Activated B cell treated with CpG ODN at 0.5 μM for 24 hours (primary cell): ENCODE measurements at regions not wholly inside any gene's neighbourhood (a gene's known extent, or its start where the extent isn't known, plus 50 kb on each side); places are given as distances from the start of the nearest gene placed in this dataset.

Experiments used
- ATAC-seq: fragments of 200-7000 bp; cut with Tn5 transposase; one replicate; pipeline ENCODE4 v1.10.0; 2021; ENCODE audit warnings: low read depth, mild to moderate bottlenecking, moderate library complexity
- CTCF ChIA-PET: fragments of 350-600 bp; sonication (Branson Sonifier 250); formaldehyde crosslinking; loops from one replicate; lab custom pipeline; 2021; ENCODE audit warnings: antibody characterized with exemption; lab: Charles Lee
- POLR2A ChIA-PET: fragments of 350-600 bp; sonication (Branson Sonifier 250); formaldehyde crosslinking; loops from one replicate; lab custom pipeline; 2021; ENCODE audit warnings: antibody characterized with exemption; lab: Charles Lee
- DNase-seq: peaks from one replicate; pipeline ENCODE4 v3.0.0; 2022
- H3K27ac Mint-ChIP-seq: one replicate; pipeline ENCODE4 v1.8.0; 2020; ENCODE audit warnings: mixed read lengths
- H3K27me3 Mint-ChIP-seq: one replicate; pipeline ENCODE4 v1.8.0; 2021; ENCODE audit warnings: mixed read lengths
- H3K36me3 Mint-ChIP-seq: one replicate; pipeline ENCODE4 v1.8.0; 2021; ENCODE audit warnings: low read depth, mixed read lengths
- H3K4me1 Mint-ChIP-seq: one replicate; pipeline ENCODE4 v1.8.0; 2021; ENCODE audit warnings: mixed read lengths
- H3K4me3 Mint-ChIP-seq: one replicate; pipeline ENCODE4 v1.8.0; 2020; ENCODE audit warnings: mild to moderate bottlenecking, mixed read lengths
- H3K9me3 Mint-ChIP-seq: one replicate; pipeline ENCODE4 v1.8.0; 2020; ENCODE audit warnings: mixed read lengths
- intact Hi-C: fragments of 100-400 bp; cut with micrococcal nuclease; formaldehyde crosslinking; loops from one replicate; pipeline ENCODE4 v1.15.1; 2024
- TF ChIP-seq, protein P1 (sequence below): fragments of 200-600 bp; IDR thresholded peaks from one replicate; pipeline ENCODE4 v1.8.0; 2022; ENCODE audit warnings: antibody characterized with exemption, mild to moderate bottlenecking

GRCh38 chrX:97995834-97996233 lies 1112.1 kb downstream of the RPA4 start:
- POLR2A ChIA-PET = no interaction called here

GRCh38 chrX:98028691-98029090 lies 1145.0 kb downstream of the RPA4 start:
- H3K4me1 Mint-ChIP-seq = no peaks in the 10 kb centered on the region
- TF ChIP-seq, protein P1, sequence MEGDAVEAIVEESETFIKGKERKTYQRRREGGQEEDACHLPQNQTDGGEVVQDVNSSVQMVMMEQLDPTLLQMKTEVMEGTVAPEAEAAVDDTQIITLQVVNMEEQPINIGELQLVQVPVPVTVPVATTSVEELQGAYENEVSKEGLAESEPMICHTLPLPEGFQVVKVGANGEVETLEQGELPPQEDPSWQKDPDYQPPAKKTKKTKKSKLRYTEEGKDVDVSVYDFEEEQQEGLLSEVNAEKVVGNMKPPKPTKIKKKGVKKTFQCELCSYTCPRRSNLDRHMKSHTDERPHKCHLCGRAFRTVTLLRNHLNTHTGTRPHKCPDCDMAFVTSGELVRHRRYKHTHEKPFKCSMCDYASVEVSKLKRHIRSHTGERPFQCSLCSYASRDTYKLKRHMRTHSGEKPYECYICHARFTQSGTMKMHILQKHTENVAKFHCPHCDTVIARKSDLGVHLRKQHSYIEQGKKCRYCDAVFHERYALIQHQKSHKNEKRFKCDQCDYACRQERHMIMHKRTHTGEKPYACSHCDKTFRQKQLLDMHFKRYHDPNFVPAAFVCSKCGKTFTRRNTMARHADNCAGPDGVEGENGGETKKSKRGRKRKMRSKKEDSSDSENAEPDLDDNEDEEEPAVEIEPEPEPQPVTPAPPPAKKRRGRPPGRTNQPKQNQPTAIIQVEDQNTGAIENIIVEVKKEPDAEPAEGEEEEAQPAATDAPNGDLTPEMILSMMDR = no peak
- DNase-seq (no peak), ATAC-seq (no peak)
- no peaks in the 10 kb centered on the region for H3K27me3 Mint-ChIP-seq
- H3K27ac Mint-ChIP-seq = no peak overlapping the region
- no peaks in the 10 kb centered on the region for H3K36me3 Mint-ChIP-seq
- ChIA-PET CTCF (no interaction called here), POLR2A (no interaction called here)
- H3K4me3 Mint-ChIP-seq = no peak overlapping the region
- peaks cover 2% of the 10 kb centered on the region for H3K9me3 Mint-ChIP-seq
- intact Hi-C loops = no loop called here

More at GRCh38 chrX:97995834-97996233, 1112.1 kb downstream of the RPA4 start:
- TF ChIP-seq, protein P1 = no peak
- H3K4me3 Mint-ChIP-seq = no peak overlapping the region
- no peak for ATAC-seq
- H3K9me3 Mint-ChIP-seq = no peaks in the 10 kb centered on the region
- CTCF ChIA-PET = no interaction called here
- H3K27ac Mint-ChIP-seq = no peak overlapping the region
- no peaks in the 10 kb centered on the region for H3K27me3 Mint-ChIP-seq
- intact Hi-C loops = no loop called here
- H3K36me3 Mint-ChIP-seq = no peaks in the 10 kb centered on the region
- no peak for DNase-seq
- no peaks in the 10 kb centered on the region for H3K4me1 Mint-ChIP-seq

DNA sequence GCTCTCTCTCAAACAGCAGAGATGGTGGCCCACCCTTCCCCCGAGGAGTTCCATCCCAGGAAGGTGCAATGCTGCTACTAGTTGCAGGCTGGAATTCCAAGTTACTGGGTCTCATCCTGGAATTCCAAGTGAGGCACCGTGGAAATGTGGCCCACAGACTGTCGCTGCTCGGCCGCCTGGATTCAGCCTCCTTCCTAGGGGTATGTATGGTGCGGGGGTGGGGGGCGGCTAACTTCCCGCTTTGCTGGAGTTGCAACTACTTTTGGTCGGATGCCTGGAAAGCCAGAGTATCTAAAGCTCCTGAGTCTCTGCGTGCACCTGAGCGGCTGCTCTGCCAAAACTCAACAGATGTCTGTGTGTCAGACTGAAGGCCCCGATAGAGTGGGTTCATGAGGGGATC lies 1146.2 kb downstream of the RPA4 start:
- no peak overlapping the region for H3K27ac Mint-ChIP-seq

DNA sequence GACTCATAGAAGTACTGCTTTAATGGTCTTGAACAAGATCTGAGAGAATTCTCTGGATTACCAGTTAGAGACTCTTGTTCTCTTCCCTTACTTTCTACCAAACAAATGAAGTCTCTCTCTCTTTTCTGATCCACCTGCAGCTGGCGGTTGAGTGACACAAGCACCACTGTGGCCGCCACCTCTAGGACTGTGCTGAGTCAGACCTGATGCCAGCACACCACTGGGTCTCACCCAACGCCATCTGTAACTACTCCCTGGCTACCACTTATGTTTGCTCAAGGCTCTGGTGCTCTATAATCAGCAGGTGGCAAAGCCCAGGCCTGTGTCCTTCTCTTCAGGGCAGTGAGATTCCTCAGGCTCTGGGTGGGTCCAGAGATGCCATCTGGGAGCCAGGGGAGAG lies 1173.5 kb downstream of the RPA4 start:
- H3K36me3 Mint-ChIP-seq = no peaks in the 10 kb centered on the region
- no peak overlapping the region for H3K4me3 Mint-ChIP-seq
- POLR2A ChIA-PET = no interaction called here
- DNase-seq (no peak), ATAC-seq (no peak)
- no peaks in the 10 kb centered on the region for H3K4me1 Mint-ChIP-seq
- TF ChIP-seq, protein P1 = no peak
- H3K27me3 Mint-ChIP-seq = no peaks in the 10 kb centered on the region
- CTCF ChIA-PET = no interaction called here
- no peak overlapping the region for H3K27ac Mint-ChIP-seq
- peaks cover 7% of the 10 kb centered on the region for H3K9me3 Mint-ChIP-seq
- intact Hi-C loops = no loop called here

More for the DNA sequence above, 1146.2 kb downstream of the RPA4 start:
- ChIA-PET POLR2A (no interaction called here), CTCF (no interaction called here)
- H3K36me3 Mint-ChIP-seq = no peaks in the 10 kb centered on the region
- no peak for DNase-seq
- TF ChIP-seq, protein P1 = no peak
- H3K9me3 Mint-ChIP-seq = peaks cover 2% of the 10 kb centered on the region
- no peaks in the 10 kb centered on the region for H3K4me1 Mint-ChIP-seq
- no peak overlapping the region for H3K4me3 Mint-ChIP-seq
- no peaks in the 10 kb centered on the region for H3K27me3 Mint-ChIP-seq
- intact Hi-C loops = no loop called here
- ATAC-seq = no peak

GRCh38 chrX:98065151-98065550 lies 1181.4 kb downstream of the RPA4 start:
- Mint-ChIP-seq H3K27me3 (no peaks in the 10 kb centered on the region), H3K9me3 (no peaks in the 10 kb centered on the region), H3K4me3 (no peak overlapping the region), H3K4me1 (no peaks in the 10 kb centered on the region), H3K36me3 (no peaks in the 10 kb centered on the region), H3K27ac (no peak overlapping the region)
- ChIA-PET CTCF (no interaction called here), POLR2A (no interaction called here)
- ATAC-seq = no peak
- intact Hi-C loops = no loop called here
- TF ChIP-seq, protein P1 = no peak
- no peak for DNase-seq
